Neural cell (in vitro differentiated cells): ENCODE measurements at regions not wholly inside any gene's neighbourhood (a gene's known extent, or its start where the extent isn't known, plus 50 kb on each side); places are given as distances from the start of the nearest gene placed in this dataset.

ENCODE experiments used
- CTCF ChIP-seq: fragments of 450-650 bp; IDR thresholded peaks from 2 replicates; pipeline ENCODE4 v1.5.1; 2014; ENCODE audit warnings: antibody characterized with exemption, mild to moderate bottlenecking, moderate library complexity; ENCODE audit not compliant: poor library complexity, severe bottlenecking
- EP300 ChIP-seq: fragments of 450-650 bp; conservative IDR thresholded peaks from 2 replicates; pipeline ENCODE4 v1.6.1; 2014; ENCODE audit warnings: antibody characterized with exemption, mild to moderate bottlenecking, moderate library complexity; ENCODE audit not compliant: poor library complexity, severe bottlenecking
- POLR2AphosphoS5 ChIP-seq: IDR thresholded peaks from 2 replicates; pipeline ENCODE4 v1.6.1; 2012
- SMC3 ChIP-seq: fragments of 450-650 bp; conservative IDR thresholded peaks from 2 replicates; pipeline ENCODE4 v1.6.1; 2014; ENCODE audit warnings: antibody characterized with exemption, mild to moderate bottlenecking, moderate library complexity; ENCODE audit not compliant: poor library complexity

GRCh38 chr2:22478329-22478728, 906.6 kb upstream of the KLHL29 start:
- TF ChIP-seq CTCF, result no peak
- TF ChIP-seq EP300, result no peak
- no peak for TF ChIP-seq POLR2AphosphoS5
- no peak for TF ChIP-seq SMC3
